Activated CD8-positive, alpha-beta memory T cell treated with anti-CD3 and anti-CD28 coated beads for 24 hours (primary cell): ENCODE measurements at regions not wholly inside any gene's neighbourhood (a gene's known extent, or its start where the extent isn't known, plus 50 kb on each side); places are given as distances from the start of the nearest gene placed in this dataset.

ENCODE experiments used
- DNase-seq: peaks from one replicate; pipeline ENCODE4 v3.0.0-alpha.2; 2020

GRCh38 chr20:50381075-50381732 is 129.0 kb upstream of the PTPN1 start:
- no peak for DNase-seq

DNA sequence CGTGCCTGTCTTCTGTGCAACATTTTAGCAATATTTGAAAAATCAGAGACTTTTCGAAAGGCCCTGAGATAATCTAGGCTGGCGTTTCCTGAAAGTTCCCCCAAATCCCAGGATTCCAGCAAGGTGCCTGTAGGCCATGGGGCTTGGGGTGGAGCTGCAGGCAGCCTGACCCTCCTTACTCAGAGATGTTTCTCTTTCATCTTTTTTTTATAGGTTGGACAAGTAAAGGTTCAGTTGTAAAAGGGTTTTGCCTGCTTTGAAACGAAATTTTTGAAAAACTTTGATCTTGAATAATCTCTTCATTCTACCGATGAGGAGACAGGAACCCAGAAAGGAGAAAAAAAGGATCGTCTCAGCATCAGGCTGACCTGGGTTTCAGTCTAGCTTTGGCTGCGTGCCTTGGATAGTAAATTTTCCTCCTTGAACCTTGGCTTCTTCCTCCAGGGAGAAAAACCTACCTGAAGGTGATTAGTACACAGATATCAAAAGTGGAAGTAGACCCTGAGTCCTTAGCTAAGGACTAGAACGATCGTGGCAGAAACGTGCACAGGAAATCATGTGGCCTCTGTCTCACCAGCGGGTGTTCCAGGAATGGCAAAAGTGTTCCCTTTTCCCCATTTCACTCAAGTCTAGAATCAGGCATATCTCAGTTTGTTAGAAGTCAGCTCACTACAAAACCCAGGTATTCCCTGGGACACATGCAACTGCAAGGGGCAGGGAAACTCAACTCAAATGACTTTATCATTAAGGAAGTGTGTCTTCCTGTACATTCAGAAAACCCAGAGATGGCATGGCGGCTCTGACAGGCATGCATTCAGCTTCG is 128.2 kb upstream of the PTPN1 start:
- peak; percentile 63 for DNase-seq

DNA sequence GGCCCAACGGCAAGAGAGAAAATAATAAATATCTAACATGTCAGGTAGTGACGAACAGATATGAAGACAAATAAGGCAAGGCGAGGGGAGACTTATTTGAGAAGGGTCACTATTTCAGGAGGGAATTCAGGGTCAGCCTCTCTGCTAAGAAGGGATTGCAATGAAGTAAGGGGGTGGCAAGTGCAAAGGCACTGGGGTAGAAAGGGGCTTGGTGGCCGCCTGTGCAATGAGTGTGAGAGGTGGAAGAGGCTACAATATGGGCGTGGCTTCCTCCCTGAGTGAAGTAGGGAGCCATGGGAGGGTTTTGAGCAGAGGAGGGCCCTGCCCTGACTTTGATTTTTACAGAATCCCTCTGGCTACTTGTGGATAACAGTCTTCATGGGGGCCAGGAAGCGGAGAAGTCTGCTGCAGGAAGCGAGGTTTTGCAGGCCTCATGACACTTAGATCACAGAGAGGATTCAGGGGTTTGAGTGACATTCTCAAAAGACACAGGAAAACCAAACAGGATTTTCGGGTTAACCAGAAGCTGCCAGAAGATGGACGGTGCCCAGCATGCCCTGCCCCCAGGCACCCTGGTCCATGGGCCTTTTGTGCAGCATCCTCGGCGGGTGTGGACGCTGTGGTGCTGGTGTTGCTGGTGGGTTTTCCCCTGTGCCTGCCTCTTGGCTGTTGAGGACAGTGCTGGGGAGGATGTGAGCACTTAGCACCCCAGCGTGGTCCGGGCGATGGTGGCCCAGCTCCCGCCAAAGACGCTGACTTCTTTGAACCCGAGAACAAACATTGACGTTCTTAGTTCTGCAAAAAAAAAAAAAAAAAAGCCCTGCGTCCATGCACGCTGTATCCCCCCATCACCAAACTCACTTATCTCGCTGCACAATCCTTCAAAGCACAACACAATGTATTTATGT is 124.2 kb upstream of the PTPN1 start:
- DNase-seq: peak; percentile 74

GRCh38 chr20:50386641-50386960 is 123.6 kb upstream of the PTPN1 start:
- DNase-seq: no peak

DNA sequence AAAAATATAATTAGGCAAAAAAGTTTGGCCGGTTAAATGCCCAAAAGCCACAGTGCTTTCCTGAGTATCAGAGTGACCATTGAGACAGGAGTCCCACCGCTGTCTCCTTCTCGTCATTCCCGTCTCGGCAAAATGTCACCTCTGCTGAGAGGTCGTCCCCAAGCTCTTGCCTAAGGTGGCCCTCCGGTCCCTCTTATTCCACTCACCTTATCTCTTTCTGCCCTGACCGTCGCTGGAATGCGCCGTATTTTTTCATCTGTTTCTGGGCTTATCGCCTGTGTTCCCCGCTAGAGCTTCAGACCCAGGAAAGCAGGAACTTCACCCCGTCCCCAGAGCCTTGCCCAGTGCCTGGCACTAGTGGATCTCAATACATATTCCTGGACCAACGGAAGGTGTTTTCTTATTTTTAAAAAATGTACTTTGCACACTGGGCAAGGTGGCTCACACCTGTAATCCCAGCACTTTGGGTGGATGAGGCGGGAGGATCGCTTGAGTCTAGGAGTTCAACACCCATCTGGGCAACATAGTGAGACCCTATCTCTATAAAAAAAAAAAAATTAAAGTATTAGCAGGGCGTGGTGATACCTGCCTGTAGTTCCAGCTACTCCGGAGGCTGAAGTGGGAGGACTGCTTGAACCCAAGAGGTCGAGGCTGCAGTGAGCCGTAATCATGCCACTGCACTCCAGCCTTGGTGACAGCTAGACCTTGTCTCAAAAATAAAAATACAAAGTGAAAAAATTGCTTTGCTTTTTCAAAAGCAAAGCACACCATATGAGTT is 122.8 kb upstream of the PTPN1 start:
- DNase-seq: no peak

GRCh38 chr20:50387996-50388332 is 122.2 kb upstream of the PTPN1 start:
- no peak for DNase-seq

- no peak for DNase-seq
These were observed 121.3 kb upstream of the PTPN1 start for GRCh38 chr20:50388733-50389437.

DNA sequence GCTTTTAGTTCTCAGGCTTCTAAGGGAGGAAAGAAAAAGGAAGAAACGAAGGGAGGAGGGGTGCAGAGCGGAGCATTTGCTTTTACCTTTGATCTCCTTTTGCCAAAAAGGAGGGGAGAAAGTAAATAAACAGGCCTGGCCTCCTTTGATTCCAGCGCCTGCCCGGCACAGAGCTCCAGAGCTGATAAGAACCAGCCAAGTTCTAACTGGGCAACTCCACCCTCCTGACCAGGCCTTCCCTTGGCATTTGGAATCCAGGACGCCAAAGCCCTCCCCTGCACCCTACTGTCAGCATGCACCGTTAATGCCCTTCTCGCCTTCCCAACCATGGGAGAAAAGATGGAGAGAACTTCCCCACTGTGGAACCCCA is 120.8 kb upstream of the PTPN1 start:
- DNase-seq: no peak

DNA sequence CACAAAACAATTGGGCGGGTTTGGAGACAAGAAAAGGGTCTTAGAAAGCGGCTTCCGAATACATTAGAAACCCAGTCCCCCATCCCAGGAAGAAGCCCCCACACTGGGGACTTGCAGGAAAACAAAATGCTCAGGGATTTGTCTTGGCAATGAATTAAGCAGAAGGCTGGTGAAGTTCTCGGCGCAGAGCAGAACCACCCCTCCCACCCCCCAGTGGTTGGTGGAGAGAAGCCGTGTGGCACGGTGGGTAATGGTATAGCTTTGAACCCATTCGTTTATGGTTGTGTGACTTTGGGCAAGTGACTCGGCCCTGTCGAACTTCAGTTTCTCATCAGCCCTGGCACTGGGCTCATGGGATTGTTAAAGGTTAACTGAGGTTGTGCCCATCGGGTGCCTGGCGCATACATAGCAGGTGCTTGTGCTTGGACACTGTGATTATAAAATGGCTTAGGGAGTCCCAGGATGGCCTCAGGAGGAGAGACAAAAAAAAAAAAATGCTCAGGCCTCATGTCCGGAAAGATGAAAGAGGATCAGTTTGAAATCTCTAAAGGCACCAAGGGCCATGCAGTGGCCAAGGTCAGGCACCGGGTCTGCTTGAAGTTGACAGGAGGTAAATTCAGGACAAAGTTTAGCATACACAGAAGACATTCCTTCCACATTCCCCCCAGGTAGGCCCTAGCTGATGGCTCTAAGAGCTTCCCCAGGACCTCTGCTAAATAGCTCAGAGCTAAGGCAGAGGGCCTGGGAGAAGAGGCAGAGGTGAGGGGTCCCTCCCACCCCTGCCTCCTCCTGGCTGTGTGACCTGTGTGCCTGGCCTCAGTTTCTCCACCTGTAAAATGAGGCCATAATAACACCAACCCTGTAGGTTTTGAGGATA is 120.1 kb upstream of the PTPN1 start:
- DNase-seq: no peak

DNA sequence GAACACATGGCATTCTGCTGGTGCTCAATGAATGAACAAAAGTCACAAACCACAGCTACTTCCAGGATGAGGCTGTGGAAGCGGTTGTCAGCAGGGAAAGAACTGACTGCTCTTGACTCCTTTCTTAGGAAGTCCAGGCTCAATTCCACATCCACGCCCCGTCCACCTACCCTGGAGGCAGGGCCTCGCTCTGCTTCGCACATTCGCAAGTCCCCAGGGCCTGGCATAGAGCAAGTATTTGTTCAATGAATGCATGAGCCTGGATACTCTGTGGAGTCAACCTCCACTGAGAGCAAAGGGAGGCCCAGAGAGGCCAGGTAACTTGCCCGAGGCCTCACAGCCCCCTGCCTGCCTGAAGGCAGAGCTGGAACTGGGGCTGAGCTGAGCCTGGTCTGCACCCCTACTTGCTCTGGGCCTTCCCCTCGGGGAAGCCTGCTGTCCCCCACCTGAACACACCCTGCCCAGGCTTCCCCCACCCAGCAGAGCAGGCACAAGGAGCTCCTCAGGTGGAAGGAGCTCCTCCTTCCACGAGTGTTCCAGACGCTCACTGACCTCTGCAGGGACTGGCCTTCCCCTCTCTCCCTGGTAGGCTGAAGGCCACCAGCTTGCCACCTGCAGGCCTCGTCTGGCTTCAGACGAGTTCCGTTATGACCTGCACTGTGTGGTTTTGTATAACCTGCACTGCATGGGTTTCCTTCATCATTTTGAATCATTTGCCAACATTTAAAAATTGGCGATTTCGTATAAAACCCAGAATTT is 119.3 kb upstream of the PTPN1 start:
- no peak for DNase-seq

DNA sequence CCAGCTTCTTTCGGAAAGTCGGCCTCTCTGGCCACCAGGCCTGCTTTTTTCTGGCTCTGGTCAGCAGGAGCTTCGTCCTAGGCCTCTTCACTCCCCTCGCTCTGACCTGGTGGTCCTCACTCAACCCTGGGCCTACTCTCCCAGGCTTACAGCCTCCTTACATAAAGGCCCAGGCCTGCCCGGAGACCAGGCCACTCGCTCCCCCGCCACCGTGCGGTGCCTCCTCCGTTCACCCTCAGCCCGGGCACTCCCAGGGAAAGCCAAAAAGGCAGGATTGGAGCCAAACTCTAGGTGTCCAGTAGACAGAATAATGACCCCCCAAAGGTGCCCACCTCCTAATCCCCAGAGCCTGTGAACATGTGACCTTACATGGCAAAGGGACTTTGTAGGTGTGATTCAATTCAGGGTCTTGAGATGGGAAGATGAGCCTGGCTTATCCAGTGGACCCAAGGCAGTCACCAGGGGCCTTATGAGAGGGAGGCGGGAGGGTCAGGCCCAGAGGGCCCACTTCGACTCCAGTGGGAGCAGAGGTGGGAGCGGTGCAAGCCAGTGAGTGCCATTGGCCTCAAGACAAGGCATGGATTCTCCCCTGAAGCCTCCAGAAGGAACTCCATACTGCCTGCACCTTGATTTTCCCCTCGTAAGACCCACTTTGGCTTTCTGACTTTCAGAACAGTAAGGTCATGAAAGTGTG is 118.6 kb upstream of the PTPN1 start:
- no peak for DNase-seq

GRCh38 chr20:50392138-50392866 is 117.9 kb upstream of the PTPN1 start:
- no peak for DNase-seq

DNA sequence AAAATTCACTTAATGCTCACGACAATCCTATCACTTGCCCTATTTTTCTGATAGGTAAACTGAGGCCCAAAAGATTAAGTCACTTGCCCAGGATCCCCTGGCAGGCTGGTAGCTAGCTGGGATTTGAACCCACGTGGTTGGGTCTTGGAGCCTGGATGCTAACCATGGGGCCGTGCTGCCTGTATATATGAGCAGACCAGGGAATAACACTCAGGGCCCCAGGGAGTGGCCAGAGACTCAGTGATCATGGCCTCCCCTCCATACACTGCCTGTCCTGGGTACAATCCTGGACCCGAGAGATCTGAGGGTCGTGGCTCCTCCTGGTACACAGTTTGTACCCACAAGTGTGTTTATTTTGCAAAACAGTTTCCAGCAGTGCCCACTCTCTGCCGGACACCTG is 116.9 kb upstream of the PTPN1 start:
- DNase-seq: no peak

DNA sequence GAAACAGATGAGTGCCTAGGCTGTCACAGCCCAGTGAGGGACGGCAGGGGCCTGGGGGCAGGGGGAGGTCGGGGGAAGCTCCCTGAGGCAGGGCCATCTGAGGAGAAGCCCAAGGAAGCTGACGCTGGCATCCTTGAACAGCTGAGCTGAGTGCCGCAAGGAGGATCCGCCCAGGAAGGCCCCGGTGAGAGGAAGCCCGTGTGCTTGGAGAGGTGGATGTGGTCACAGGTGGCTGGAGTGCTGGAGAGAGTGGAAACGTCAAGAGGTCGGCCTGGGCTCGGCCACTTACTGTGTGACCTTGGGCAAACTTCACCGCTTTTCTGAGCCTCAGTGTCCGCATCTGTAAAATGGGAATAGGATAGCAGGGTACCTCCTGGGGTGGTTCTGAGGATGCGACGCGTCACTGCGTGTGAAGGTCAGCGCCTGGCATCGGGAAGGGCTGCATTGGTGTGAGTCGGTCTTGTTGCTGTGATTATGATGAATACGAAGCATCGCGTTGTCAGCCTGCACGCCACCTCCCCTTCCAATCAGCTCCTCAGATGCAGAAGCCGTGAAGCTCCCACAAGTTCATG is 116.1 kb upstream of the PTPN1 start:
- DNase-seq: no peak

- no peak for DNase-seq
These were observed 115.6 kb upstream of the PTPN1 start for GRCh38 chr20:50394569-50394968.

GRCh38 chr20:50395251-50395729 is 114.9 kb upstream of the PTPN1 start:
- no peak for DNase-seq

GRCh38 chr20:50395914-50396488 is 114.2 kb upstream of the PTPN1 start:
- no peak for DNase-seq

DNA sequence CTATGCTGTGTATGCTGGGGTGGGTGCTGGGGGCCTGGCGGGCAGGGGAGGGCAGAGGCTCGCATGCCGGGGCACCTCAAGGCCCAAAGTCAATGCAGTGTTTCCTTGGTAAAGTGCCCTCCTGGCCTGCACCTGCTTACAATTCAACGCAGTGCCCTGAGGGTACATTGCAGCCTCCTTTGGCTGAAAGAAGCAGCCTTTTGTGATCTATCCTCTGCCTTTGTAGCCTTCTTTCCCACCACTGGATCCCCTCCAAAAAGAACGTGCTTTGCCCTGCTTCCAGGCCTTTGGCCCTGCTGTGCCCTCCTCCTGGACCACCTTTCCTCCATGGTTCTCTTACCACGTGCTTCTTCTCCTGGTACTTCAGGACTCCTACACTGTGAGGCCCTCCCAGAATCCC is 113.6 kb upstream of the PTPN1 start:
- DNase-seq: no peak
